ENCODE measurements at regions not wholly inside any gene's neighbourhood (a gene's known extent, or its start where the extent isn't known, plus 50 kb on each side); places are given as distances from the start of the nearest gene placed in this dataset.

DNA sequence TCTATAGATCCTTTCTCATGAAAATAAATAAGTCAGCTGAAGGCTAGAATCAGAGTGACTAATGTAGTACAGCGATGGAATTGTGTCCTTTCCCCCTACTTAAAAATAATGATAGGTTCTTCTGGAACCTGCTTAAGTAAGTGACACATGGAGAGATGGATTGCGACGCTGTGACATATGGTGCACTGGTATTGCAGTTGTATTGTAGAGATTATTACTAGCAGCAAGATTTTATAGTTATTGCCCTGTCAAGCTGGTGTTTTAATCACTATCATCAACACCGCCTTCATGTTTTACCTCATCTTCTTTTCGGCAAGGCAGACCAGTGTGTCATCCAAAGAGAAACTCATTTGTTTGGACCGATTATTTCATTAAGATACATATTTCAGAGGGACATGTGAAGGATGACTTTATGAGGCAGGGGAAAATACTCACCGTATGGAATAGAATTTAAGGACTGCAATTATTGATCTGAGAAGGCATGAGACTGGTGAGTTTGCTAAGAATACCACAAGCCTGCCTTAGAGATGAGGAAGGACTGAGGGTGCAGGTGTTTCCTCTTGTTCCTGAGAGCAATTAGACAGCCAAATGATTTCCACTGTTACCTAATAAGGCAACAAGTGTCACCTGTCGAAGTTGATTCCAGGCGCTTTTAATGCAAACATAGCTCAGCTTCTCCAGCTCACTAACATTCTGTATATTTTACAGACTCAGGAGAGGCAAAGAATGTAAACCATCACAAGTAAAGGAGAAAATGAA is 1855.5 kb downstream of the MAT2B start:
- no peak for TF ChIP-seq CTCF (IDR thresholded peaks at IDR 0.05)
- Histone ChIP-seq H3K4me3 (no peak overlapping the region), H3K27ac (no peak overlapping the region)
- DNase-seq (ENCODE audit: low spot score): no peak

GRCh38 chr5:165370233-165370632 is 1864.8 kb downstream of the MAT2B start:
- no peak for TF ChIP-seq CTCF (IDR thresholded peaks at IDR 0.05)
- no peak overlapping the region for H3K4me3 ChIP-seq
- no peak for DNase-seq (ENCODE audit: low spot score)
- no peak overlapping the region for H3K27ac ChIP-seq

- Histone ChIP-seq H3K27ac (no peak overlapping the region), H3K4me3 (no peak overlapping the region)
- no peak for TF ChIP-seq CTCF (IDR thresholded peaks at IDR 0.05)
- DNase-seq (ENCODE audit: low spot score): no peak
Observed at GRCh38 chr5:165370794-165371193, 1865.4 kb downstream of the MAT2B start.

- DNase-seq (ENCODE audit: low spot score): no peak
- no peak overlapping the region for H3K4me3 ChIP-seq
- no peak overlapping the region for H3K27ac ChIP-seq
- no peak for TF ChIP-seq CTCF (IDR thresholded peaks at IDR 0.05)
Observed at GRCh38 chr5:165375201-165375600, 1869.8 kb downstream of the MAT2B start.

DNA sequence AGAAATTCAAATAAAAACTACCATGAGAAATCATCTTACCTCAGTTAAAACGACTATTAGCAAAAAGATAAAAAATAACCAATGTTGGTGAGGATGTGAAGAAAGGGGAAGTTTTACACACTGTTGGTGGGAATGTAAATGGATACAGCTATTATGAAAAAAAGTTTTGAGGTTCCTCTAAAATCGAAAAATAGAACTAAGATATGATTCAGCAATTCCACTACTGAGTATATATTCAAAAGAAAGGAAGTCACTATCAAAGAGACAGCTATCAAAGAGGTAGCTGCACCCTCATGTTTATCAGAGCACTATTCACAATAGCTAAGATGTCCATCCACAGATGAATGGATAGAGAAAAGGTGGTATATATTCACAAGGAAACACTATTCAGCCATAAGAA is 1888.4 kb downstream of the MAT2B start:
- no peak overlapping the region for H3K27ac ChIP-seq
- H3K4me3 ChIP-seq: no peak overlapping the region
- no peak for TF ChIP-seq CTCF (IDR thresholded peaks at IDR 0.05)
- DNase-seq (ENCODE audit: low spot score): no peak

- no peak for DNase-seq (ENCODE audit: low spot score)
- no peak overlapping the region for H3K27ac ChIP-seq
- TF ChIP-seq CTCF (IDR thresholded peaks at IDR 0.05): no peak
Observed at GRCh38 chr5:165397516-165397915, 1892.1 kb downstream of the MAT2B start.

DNA sequence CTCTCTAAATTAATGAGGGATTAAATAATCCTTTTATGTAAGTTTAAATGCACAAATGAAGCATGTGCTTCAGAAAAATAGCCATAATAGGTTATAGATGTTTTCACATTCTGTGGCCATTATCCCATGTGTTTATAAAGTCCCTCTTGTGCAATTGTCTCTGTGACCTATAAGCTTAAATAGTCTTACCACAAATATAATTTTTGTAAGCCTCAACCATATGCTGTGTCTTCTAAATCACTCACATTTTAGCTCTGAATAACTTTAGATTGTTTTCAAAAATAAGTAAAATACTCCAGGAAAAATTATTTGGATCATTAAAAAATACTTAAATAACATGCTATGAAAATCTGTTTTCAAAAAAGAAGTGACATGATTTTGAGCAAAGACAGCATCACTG is 1894.7 kb downstream of the MAT2B start:
- no peak for TF ChIP-seq CTCF (IDR thresholded peaks at IDR 0.05)
- Histone ChIP-seq H3K4me3 (no peak overlapping the region), H3K27ac (no peak overlapping the region)
- DNase-seq (ENCODE audit: low spot score): no peak

More at GRCh38 chr5:165397516-165397915, 1892.1 kb downstream of the MAT2B start:
- no peak overlapping the region for H3K4me3 ChIP-seq
